ENCODE measurements at regions not wholly inside any gene's neighbourhood (a gene's known extent, or its start where the extent isn't known, plus 50 kb on each side); places are given as distances from the start of the nearest gene placed in this dataset.

DNA sequence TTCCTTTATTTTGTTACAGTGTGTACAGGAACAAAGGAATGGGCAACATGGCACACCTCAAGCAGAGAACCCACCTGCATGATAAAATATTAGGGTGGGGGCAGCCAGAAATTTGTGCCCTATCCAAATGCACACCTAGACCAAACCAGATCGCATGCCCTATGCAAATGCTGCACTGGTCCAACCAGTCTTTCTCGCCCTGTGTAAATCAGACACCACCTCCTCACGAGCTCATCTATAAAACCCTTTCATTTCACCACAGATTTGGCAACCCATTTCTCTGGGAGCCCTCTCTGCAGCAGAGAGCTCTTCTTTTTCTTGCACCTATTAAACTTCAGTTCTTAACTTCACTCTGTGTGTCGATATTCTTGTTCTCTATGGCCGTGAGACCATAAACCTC is 1559.2 kb downstream of the SLITRK1 start:
- WGBS, 2 experiments (ENCODE audit: extremely low coverage in 2 of 2, insufficient read length in 1 of 2) = 70% methylated on average over 2 of the region's 5 CpGs; no CpG with 5 or more reads in 1 of the 2 experiments
- no peak overlapping the region for H3K4me3 ChIP-seq (ENCODE audit: insufficient read depth, low read depth, low read length)

More for the DNA sequence above, 1559.2 kb downstream of the SLITRK1 start:
- H4K91ac ChIP-seq (ENCODE audit: insufficient read depth, low read depth, low read length) = no peak overlapping the region
- dilution Hi-C loops (cut with HindIII; ENCODE audit: low sequenced_read_pairs, unreplicated experiment) = no loop called here
- no peak overlapping the region for H2AK5ac ChIP-seq (ENCODE audit: low read depth, low read length)
- no peak overlapping the region for H3K27ac ChIP-seq (ENCODE audit: insufficient read depth, low read length)
- no peak for ATAC-seq (ENCODE audit: low read depth)
- H2BK120ac ChIP-seq (ENCODE audit: low read depth, low read length) = no peak overlapping the region
- intact Hi-C loops (cut with micrococcal nuclease) = no loop called here
- in situ Hi-C loops (cut with MboI; ENCODE audit: low sequenced_read_pairs) = no loop called here
- no peak overlapping the region for H3K14ac ChIP-seq (replicated peaks; ENCODE audit: low read depth, low read length)
- ChIA-PET POLR2A (ENCODE audit: unreplicated experiment) (no interaction called here), CTCF (no interaction called here)
- H2BK5ac ChIP-seq (ENCODE audit: low read depth, low read length, poor library complexity, severe bottlenecking) = no peak overlapping the region
- H3K27me3 ChIP-seq (ENCODE audit: control insufficient read depth, insufficient read depth, low read length) = no peaks in the 10 kb centered on the region
- no peaks in the 10 kb centered on the region for H3K9me1 ChIP-seq (ENCODE audit: insufficient read depth, low read length)
- no peak overlapping the region for H3K18ac ChIP-seq (ENCODE audit: low read depth, low read length)
- H3K4me1 ChIP-seq (ENCODE audit: control insufficient read depth, insufficient read depth, low read length) = no peaks in the 10 kb centered on the region
- H3K4me2 ChIP-seq (ENCODE audit: low read depth, low read length) = no peak overlapping the region
- no peaks in the 10 kb centered on the region for H4K20me1 ChIP-seq (ENCODE audit: insufficient read depth, low read length)
- H3K79me1 ChIP-seq (ENCODE audit: low read depth in 1 of 2, low read length in 2 of 2) = no peaks in the 10 kb centered on the region
- H2AFZ ChIP-seq (replicated peaks; ENCODE audit: low read length, poor library complexity) = no peak overlapping the region
- no peak for DNase-seq
- no peak overlapping the region for H3K56ac ChIP-seq (ENCODE audit: extremely low read depth, insufficient read depth, low read length)
- no peak overlapping the region for H3K4ac ChIP-seq (ENCODE audit: low read depth, low read length)
- H3K23ac ChIP-seq (ENCODE audit: low read depth, low read length) = no peak overlapping the region
- no peaks in the 10 kb centered on the region for H3K36me3 ChIP-seq (ENCODE audit: control insufficient read depth, insufficient read depth, low read length)
- no peak overlapping the region for H2AK9ac ChIP-seq (replicated peaks; ENCODE audit: low read depth, low read length, poor library complexity)
- no TSS peak for BruUV-seq (replicated peaks)
- no peak overlapping the region for H3K9ac ChIP-seq (ENCODE audit: low read depth, low read length)
- H4K5ac ChIP-seq (ENCODE audit: low read depth, low read length) = no peak overlapping the region
- no peak overlapping the region for H2BK20ac ChIP-seq (ENCODE audit: low read depth, low read length)
- H2BK15ac ChIP-seq (ENCODE audit: low read depth, low read length) = no peak overlapping the region
- no peak overlapping the region for H4K8ac ChIP-seq (ENCODE audit: low read depth in 2 of 2, low read length in 2 of 2)
- H3K9me3 ChIP-seq (ENCODE audit: control insufficient read depth, insufficient read depth, low read length) = peaks cover 7% of the 10 kb centered on the region
- TF ChIP-seq BHLHE40 (IDR thresholded peaks at IDR 0.05; ENCODE audit: low read depth, low read length) = no peak
- TF ChIP-seq MAFK (IDR thresholded peaks at IDR 0.05; ENCODE audit: low read depth, low read length) = no peak
- TF ChIP-seq RCOR1 (IDR thresholded peaks at IDR 0.05; ENCODE audit: insufficient replicate concordance, low read length) = no peak
- TF ChIP-seq, protein P1, sequence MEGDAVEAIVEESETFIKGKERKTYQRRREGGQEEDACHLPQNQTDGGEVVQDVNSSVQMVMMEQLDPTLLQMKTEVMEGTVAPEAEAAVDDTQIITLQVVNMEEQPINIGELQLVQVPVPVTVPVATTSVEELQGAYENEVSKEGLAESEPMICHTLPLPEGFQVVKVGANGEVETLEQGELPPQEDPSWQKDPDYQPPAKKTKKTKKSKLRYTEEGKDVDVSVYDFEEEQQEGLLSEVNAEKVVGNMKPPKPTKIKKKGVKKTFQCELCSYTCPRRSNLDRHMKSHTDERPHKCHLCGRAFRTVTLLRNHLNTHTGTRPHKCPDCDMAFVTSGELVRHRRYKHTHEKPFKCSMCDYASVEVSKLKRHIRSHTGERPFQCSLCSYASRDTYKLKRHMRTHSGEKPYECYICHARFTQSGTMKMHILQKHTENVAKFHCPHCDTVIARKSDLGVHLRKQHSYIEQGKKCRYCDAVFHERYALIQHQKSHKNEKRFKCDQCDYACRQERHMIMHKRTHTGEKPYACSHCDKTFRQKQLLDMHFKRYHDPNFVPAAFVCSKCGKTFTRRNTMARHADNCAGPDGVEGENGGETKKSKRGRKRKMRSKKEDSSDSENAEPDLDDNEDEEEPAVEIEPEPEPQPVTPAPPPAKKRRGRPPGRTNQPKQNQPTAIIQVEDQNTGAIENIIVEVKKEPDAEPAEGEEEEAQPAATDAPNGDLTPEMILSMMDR (conservative IDR thresholded peaks at IDR 0.05; ENCODE audit: low read depth, low read length) = no peak
- no peak for TF ChIP-seq FOS (IDR thresholded peaks at IDR 0.05; ENCODE audit: low read depth, low read length)
- no peak for TF ChIP-seq MXI1 (IDR thresholded peaks at IDR 0.05; ENCODE audit: borderline replicate concordance, low read depth, low read length)
- no peak for TF ChIP-seq CHD1 (IDR thresholded peaks at IDR 0.05; ENCODE audit: low read depth, low read length)
- no peak for TF ChIP-seq SMC3 (IDR thresholded peaks at IDR 0.05; ENCODE audit: low read depth, low read length)
- TF ChIP-seq NFE2L2 (IDR thresholded peaks at IDR 0.05; ENCODE audit: low read depth, low read length) = no peak
- no peak for TF ChIP-seq RFX5 (IDR thresholded peaks at IDR 0.05; ENCODE audit: low read depth, low read length)
- TF ChIP-seq MAZ (IDR thresholded peaks at IDR 0.05; ENCODE audit: borderline replicate concordance, low read depth, low read length) = no peak
- TF ChIP-seq POLR2A (IDR thresholded peaks at IDR 0.05; ENCODE audit: low read depth, low read length) = no peak
- TF ChIP-seq, protein P2, sequence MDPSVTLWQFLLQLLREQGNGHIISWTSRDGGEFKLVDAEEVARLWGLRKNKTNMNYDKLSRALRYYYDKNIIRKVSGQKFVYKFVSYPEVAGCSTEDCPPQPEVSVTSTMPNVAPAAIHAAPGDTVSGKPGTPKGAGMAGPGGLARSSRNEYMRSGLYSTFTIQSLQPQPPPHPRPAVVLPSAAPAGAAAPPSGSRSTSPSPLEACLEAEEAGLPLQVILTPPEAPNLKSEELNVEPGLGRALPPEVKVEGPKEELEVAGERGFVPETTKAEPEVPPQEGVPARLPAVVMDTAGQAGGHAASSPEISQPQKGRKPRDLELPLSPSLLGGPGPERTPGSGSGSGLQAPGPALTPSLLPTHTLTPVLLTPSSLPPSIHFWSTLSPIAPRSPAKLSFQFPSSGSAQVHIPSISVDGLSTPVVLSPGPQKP (IDR thresholded peaks at IDR 0.05; ENCODE audit: borderline replicate concordance, low read depth, low read length) = no peak

All from IMR-90 (cell line).